ENCODE measurements at regions not wholly inside any gene's neighbourhood (a gene's known extent, or its start where the extent isn't known, plus 50 kb on each side); places are given as distances from the start of the nearest gene placed in this dataset.
"Not testable (repeated sequence)": the region's sequence is repeated elsewhere in the genome, so short reads cannot be mapped to it uniquely, and the experiment has no call there.

DNA sequence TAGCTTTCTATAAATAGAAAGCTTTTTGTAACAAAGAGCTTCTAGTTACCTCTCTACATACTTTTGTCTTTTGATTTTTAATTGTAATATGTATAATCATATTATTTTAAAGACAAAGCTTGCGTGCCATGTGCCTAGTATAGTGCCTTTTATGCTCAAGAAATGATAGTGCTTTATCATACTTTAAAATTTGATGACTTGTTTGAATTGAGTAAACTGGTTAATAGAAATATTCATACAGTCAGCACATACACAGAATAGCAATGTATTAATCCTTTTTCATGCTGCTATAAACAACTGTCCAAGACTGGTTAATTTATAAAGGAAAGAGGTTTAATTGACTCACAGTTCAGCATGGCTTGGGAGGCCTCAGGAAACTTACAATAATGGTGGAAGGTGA, 313.0 kb downstream of the FRK start:
- H3K27ac Mint-ChIP-seq = no peak overlapping the region

DNA sequence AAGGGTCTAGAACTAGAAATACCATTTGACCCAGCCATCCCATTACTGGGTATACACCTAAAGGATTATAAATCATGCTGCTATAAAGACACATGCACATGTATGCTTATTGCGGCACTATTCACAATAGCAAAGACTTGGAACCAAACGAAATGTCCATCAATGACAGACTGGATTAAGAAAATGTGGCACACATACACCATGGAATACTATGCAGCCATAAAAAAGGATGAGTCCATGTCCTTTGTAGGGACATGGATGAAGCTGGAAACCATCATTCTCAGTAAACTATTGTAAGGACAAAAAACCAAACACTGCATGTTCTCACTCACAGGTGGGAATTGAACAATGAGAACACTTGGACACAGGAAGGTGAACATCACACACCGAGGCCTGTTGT, 314.1 kb downstream of the FRK start:
- H3K27ac Mint-ChIP-seq; H3K27ac ChIP-seq; H3K4me2 ChIP-seq; H3K27me3 ChIP-seq; H3K9me3 Mint-ChIP-seq; H3K79me2 ChIP-seq (ENCODE audit: low read depth); H3K9ac ChIP-seq; H3K36me3 ChIP-seq; H3K9me3 ChIP-seq (ENCODE audit: low read depth); H3K27me3 Mint-ChIP-seq (ENCODE audit: insufficient read depth, low read depth); H3K36me3 Mint-ChIP-seq; H2AFZ ChIP-seq (replicated peaks); H3K4me3 ChIP-seq; H3F3A ChIP-seq (ENCODE audit: low read depth); DNase-seq (ENCODE audit: low spot score); H3K4me1 ChIP-seq; H3K4me1 Mint-ChIP-seq; H4K20me1 ChIP-seq (ENCODE audit: low read depth); H3K4me3 Mint-ChIP-seq: not testable (repeated sequence)

More for the DNA sequence above, 313.0 kb downstream of the FRK start:
- Histone ChIP-seq H3K4me2 (no peak overlapping the region), H3K4me3 (no peak overlapping the region), H4K20me1 (ENCODE audit: low read depth) (no peaks in the 10 kb centered on the region), H3K36me3 (no peaks in the 10 kb centered on the region), H3K9me3 (ENCODE audit: low read depth) (no peaks in the 10 kb centered on the region), H3F3A (ENCODE audit: low read depth) (no peaks in the 10 kb centered on the region), H2AFZ (replicated peaks) (no peak overlapping the region), H3K9ac (no peak overlapping the region), H3K27ac (no peak overlapping the region), H3K79me2 (ENCODE audit: low read depth) (no peaks in the 10 kb centered on the region), H3K4me1 (no peaks in the 10 kb centered on the region), H3K27me3 (no peaks in the 10 kb centered on the region)
- Mint-ChIP-seq H3K27me3 (ENCODE audit: insufficient read depth, low read depth) (no peaks in the 10 kb centered on the region), H3K36me3 (no peaks in the 10 kb centered on the region), H3K4me1 (no peaks in the 10 kb centered on the region), H3K9me3 (peaks cover 7% of the 10 kb centered on the region), H3K4me3 (no peak overlapping the region)
- DNase-seq (ENCODE audit: low spot score) = no peak
- TF ChIP-seq, protein P1, sequence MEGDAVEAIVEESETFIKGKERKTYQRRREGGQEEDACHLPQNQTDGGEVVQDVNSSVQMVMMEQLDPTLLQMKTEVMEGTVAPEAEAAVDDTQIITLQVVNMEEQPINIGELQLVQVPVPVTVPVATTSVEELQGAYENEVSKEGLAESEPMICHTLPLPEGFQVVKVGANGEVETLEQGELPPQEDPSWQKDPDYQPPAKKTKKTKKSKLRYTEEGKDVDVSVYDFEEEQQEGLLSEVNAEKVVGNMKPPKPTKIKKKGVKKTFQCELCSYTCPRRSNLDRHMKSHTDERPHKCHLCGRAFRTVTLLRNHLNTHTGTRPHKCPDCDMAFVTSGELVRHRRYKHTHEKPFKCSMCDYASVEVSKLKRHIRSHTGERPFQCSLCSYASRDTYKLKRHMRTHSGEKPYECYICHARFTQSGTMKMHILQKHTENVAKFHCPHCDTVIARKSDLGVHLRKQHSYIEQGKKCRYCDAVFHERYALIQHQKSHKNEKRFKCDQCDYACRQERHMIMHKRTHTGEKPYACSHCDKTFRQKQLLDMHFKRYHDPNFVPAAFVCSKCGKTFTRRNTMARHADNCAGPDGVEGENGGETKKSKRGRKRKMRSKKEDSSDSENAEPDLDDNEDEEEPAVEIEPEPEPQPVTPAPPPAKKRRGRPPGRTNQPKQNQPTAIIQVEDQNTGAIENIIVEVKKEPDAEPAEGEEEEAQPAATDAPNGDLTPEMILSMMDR (IDR thresholded peaks at IDR 0.05) = no peak
- TF ChIP-seq EZH2phosphoT487 (IDR thresholded peaks at IDR 0.05) = no peak
- TF ChIP-seq EZH2 (IDR thresholded peaks at IDR 0.05) = no peak

GRCh38 chr6:115740907-115741306, 319.8 kb downstream of the FRK start:
- Mint-ChIP-seq H3K27ac (no peak overlapping the region), H3K36me3 (no peaks in the 10 kb centered on the region), H3K4me1 (no peaks in the 10 kb centered on the region), H3K9me3 (peaks cover 14% of the 10 kb centered on the region), H3K4me3 (no peak overlapping the region), H3K27me3 (ENCODE audit: insufficient read depth, low read depth) (peaks cover 3% of the 10 kb centered on the region)
- H3F3A ChIP-seq (ENCODE audit: low read depth) = no peaks in the 10 kb centered on the region
- H2AFZ ChIP-seq (replicated peaks) = no peak overlapping the region
- H4K20me1 ChIP-seq (ENCODE audit: low read depth) = no peaks in the 10 kb centered on the region
- H3K4me1 ChIP-seq = no peaks in the 10 kb centered on the region
- no peaks in the 10 kb centered on the region for H3K36me3 ChIP-seq
- no peak overlapping the region for H3K27ac ChIP-seq
- no peaks in the 10 kb centered on the region for H3K79me2 ChIP-seq (ENCODE audit: low read depth)
- TF ChIP-seq EZH2 (IDR thresholded peaks at IDR 0.05) (no peak), EZH2phosphoT487 (IDR thresholded peaks at IDR 0.05) (no peak)
- TF ChIP-seq, protein P1 (IDR thresholded peaks at IDR 0.05) = no peak
- no peak overlapping the region for H3K9ac ChIP-seq
- H3K9me3 ChIP-seq (ENCODE audit: low read depth) = no peaks in the 10 kb centered on the region
- DNase-seq (ENCODE audit: low spot score) = no peak
- H3K27me3 ChIP-seq = no peaks in the 10 kb centered on the region
- no peak overlapping the region for H3K4me3 ChIP-seq
- no peak overlapping the region for H3K4me2 ChIP-seq

GRCh38 chr6:115735610-115736009, 325.1 kb downstream of the FRK start:
- Mint-ChIP-seq H3K27ac (no peak overlapping the region), H3K36me3 (no peaks in the 10 kb centered on the region), H3K9me3 (peaks cover 14% of the 10 kb centered on the region), H3K4me3 (no peak overlapping the region), H3K4me1 (no peaks in the 10 kb centered on the region), H3K27me3 (ENCODE audit: insufficient read depth, low read depth) (peaks cover 3% of the 10 kb centered on the region)
- no peaks in the 10 kb centered on the region for H3K79me2 ChIP-seq (ENCODE audit: low read depth)
- H3F3A ChIP-seq (ENCODE audit: low read depth) = no peaks in the 10 kb centered on the region
- H2AFZ ChIP-seq (replicated peaks) = no peak overlapping the region
- H4K20me1 ChIP-seq (ENCODE audit: low read depth) = no peaks in the 10 kb centered on the region
- H3K4me1 ChIP-seq = no peaks in the 10 kb centered on the region
- H3K36me3 ChIP-seq = no peaks in the 10 kb centered on the region
- H3K9me3 ChIP-seq (ENCODE audit: low read depth) = no peaks in the 10 kb centered on the region
- no peak for DNase-seq (ENCODE audit: low spot score)
- H3K4me2 ChIP-seq = no peak overlapping the region
- TF ChIP-seq EZH2phosphoT487 (IDR thresholded peaks at IDR 0.05) = no peak
- TF ChIP-seq, protein P1 (IDR thresholded peaks at IDR 0.05) = no peak
- H3K4me3 ChIP-seq = no peak overlapping the region
- H3K27ac ChIP-seq = no peak overlapping the region
- no peak overlapping the region for H3K9ac ChIP-seq
- H3K27me3 ChIP-seq = no peaks in the 10 kb centered on the region

Measured in neural progenitor cell (in vitro differentiated cells).